ENCODE measurements at regions not wholly inside any gene's neighbourhood (a gene's known extent, or its start where the extent isn't known, plus 50 kb on each side); places are given as distances from the start of the nearest gene placed in this dataset.

GRCh38 chr4:12586242-12587006, 897.7 kb downstream of the RAB28 start:
- Histone ChIP-seq H3K36me3 (no peaks in the 10 kb centered on the region), H3K9me3 (no peaks in the 10 kb centered on the region), H3K27me3 (no peaks in the 10 kb centered on the region), H3K27ac (no peak overlapping the region), H3K4me3 (no peak overlapping the region), H3K4me1 (no peaks in the 10 kb centered on the region)
- 76 to 79% methylated on average over 6 of the region's 6 CpGs for WGBS, 2 donors
- TF ChIP-seq POLR2A (IDR thresholded peaks at IDR 0.05) (no peak), EP300 (IDR thresholded peaks at IDR 0.05) (no peak), POLR2AphosphoS5 (IDR thresholded peaks at IDR 0.05) (no peak), CTCF (IDR thresholded peaks at IDR 0.05) (no peak)
- ATAC-seq (ENCODE audit: low FRiP score in 2 of 2) (no peak), DNase-seq (no peak)

- TF ChIP-seq POLR2AphosphoS5 (IDR thresholded peaks at IDR 0.05) (no peak), POLR2A (IDR thresholded peaks at IDR 0.05) (no peak), CTCF (IDR thresholded peaks at IDR 0.05) (no peak), EP300 (IDR thresholded peaks at IDR 0.05) (no peak)
- ATAC-seq (ENCODE audit: low FRiP score in 2 of 2) (no peak), DNase-seq (no peak)
- Histone ChIP-seq H3K4me3 (no peak overlapping the region), H3K36me3 (no peaks in the 10 kb centered on the region), H3K27me3 (no peaks in the 10 kb centered on the region), H3K9me3 (no peaks in the 10 kb centered on the region), H3K27ac (no peak overlapping the region), H3K4me1 (no peaks in the 10 kb centered on the region)
- WGBS, 2 donors, result 43 to 71% methylated on average over 4 of the region's 4 CpGs
These were observed 899.8 kb downstream of the RAB28 start for GRCh38 chr4:12584116-12584875.

GRCh38 chr4:12583275-12583674, 900.9 kb downstream of the RAB28 start:
- TF ChIP-seq POLR2A (IDR thresholded peaks at IDR 0.05) (no peak), CTCF (IDR thresholded peaks at IDR 0.05) (no peak), POLR2AphosphoS5 (IDR thresholded peaks at IDR 0.05) (no peak), EP300 (IDR thresholded peaks at IDR 0.05) (no peak)
- 50 to 61% methylated on average over 1 of the region's 1 CpG for WGBS, 2 donors
- no peak overlapping the region for H3K27ac ChIP-seq
- H3K4me3 ChIP-seq, result no peak overlapping the region
- no peaks in the 10 kb centered on the region for H3K36me3 ChIP-seq
- ATAC-seq (ENCODE audit: low FRiP score in 2 of 2) (no peak), DNase-seq (no peak)
- no peaks in the 10 kb centered on the region for H3K27me3 ChIP-seq
- H3K9me3 ChIP-seq, result no peaks in the 10 kb centered on the region
- H3K4me1 ChIP-seq, result no peaks in the 10 kb centered on the region

GRCh38 chr4:12580787-12581186, 903.4 kb downstream of the RAB28 start:
- WGBS, 2 donors, result 87 to 90% methylated on average over 5 of the region's 5 CpGs
- DNase-seq (no peak), ATAC-seq (ENCODE audit: low FRiP score in 2 of 2) (no peak)
- Histone ChIP-seq H3K4me1 (no peaks in the 10 kb centered on the region), H3K4me3 (no peak overlapping the region), H3K36me3 (no peaks in the 10 kb centered on the region), H3K27ac (no peak overlapping the region), H3K27me3 (no peaks in the 10 kb centered on the region), H3K9me3 (no peaks in the 10 kb centered on the region)
- TF ChIP-seq POLR2A (IDR thresholded peaks at IDR 0.05), result no peak
- TF ChIP-seq POLR2AphosphoS5 (IDR thresholded peaks at IDR 0.05), result no peak
- TF ChIP-seq CTCF (IDR thresholded peaks at IDR 0.05), result no peak
